NB4 (cell line): ENCODE measurements at regions not wholly inside any gene's neighbourhood (a gene's known extent, or its start where the extent isn't known, plus 50 kb on each side); places are given as distances from the start of the nearest gene placed in this dataset.

Experiments used
- DNase-seq: peaks from one replicate; pipeline ENCODE4 v3.0.0; 2010; ENCODE audit warnings: low read depth
- H3K4me3 ChIP-seq: one replicate; pipeline ENCODE4 v1.5.1; 2011; ENCODE audit warnings: mild to moderate bottlenecking, low read depth, low read length, moderate library complexity
- MYC ChIP-seq: IDR thresholded peaks from 2 replicates; pipeline ENCODE4 v1.6.1; 2011; ENCODE audit warnings: low read depth, low read length
- POLR2A ChIP-seq: IDR thresholded peaks from 2 replicates; pipeline ENCODE4 v1.6.1; 2011; ENCODE audit warnings: mild to moderate bottlenecking; ENCODE audit not compliant: insufficient read length; ENCODE audit errors: extremely low read depth
- TF ChIP-seq, protein P1 (sequence below): IDR thresholded peaks from one replicate; pipeline ENCODE4 v1.5.1; 2012; ENCODE audit warnings: low read depth, low read length
- TF ChIP-seq, protein P2 (sequence below): IDR thresholded peaks from 2 replicates; pipeline ENCODE4 v1.6.1; 2011; ENCODE audit warnings: low read depth, low read length

DNA sequence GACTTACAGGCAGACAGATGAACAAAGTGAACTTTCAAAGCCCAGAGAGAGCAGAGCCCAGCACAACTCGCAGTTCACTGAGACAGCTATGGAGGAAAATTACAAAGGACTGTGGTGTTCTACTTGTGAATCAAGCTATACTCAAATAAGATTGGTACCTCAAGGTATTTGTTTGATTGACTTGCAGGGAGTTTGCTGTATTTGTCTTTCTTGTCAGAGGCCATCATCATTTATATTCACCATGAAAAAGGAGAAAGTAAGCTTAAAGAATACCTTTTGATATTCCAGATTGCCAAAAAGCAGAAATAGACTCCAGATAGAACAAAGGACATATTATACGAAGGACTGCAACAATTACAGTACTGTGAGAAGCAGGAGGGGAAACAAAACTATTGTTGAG, 1047.9 kb downstream of the RPA4 start:
- no peak for DNase-seq
- TF ChIP-seq, protein P1, sequence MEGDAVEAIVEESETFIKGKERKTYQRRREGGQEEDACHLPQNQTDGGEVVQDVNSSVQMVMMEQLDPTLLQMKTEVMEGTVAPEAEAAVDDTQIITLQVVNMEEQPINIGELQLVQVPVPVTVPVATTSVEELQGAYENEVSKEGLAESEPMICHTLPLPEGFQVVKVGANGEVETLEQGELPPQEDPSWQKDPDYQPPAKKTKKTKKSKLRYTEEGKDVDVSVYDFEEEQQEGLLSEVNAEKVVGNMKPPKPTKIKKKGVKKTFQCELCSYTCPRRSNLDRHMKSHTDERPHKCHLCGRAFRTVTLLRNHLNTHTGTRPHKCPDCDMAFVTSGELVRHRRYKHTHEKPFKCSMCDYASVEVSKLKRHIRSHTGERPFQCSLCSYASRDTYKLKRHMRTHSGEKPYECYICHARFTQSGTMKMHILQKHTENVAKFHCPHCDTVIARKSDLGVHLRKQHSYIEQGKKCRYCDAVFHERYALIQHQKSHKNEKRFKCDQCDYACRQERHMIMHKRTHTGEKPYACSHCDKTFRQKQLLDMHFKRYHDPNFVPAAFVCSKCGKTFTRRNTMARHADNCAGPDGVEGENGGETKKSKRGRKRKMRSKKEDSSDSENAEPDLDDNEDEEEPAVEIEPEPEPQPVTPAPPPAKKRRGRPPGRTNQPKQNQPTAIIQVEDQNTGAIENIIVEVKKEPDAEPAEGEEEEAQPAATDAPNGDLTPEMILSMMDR, result no peak
- TF ChIP-seq POLR2A (no peak), MYC (no peak)
- TF ChIP-seq, protein P2, sequence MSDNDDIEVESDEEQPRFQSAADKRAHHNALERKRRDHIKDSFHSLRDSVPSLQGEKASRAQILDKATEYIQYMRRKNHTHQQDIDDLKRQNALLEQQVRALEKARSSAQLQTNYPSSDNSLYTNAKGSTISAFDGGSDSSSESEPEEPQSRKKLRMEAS, result no peak
- H3K4me3 ChIP-seq, result no peak overlapping the region

DNA sequence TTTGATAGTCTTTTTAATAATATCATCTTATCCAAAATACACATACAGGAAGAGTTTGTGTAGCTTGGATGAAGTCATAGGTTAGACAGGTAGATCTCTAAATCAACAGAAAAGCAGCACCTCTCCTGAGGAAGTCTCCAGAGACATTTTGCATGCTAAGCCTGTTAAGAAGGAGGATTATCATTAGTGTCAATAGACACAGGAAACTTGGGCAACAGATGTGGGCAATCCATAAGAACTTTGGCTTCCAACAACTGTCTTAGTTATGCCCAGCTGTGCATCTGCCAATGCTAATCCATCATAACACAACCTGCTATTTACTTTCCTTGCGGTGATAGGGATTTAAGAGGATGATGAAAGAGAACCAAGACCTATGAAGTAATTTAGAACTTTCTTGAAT, 1052.6 kb downstream of the RPA4 start:
- DNase-seq, result no peak
- TF ChIP-seq, protein P1, result no peak
- TF ChIP-seq POLR2A, result no peak
- TF ChIP-seq, protein P2, result no peak
- no peak for TF ChIP-seq MYC
- no peak overlapping the region for H3K4me3 ChIP-seq

GRCh38 chrX:97938706-97939105, 1055.0 kb downstream of the RPA4 start:
- no peak for DNase-seq
- H3K4me3 ChIP-seq, result no peak overlapping the region
- TF ChIP-seq, protein P2, result no peak
- TF ChIP-seq, protein P1, result no peak

DNA sequence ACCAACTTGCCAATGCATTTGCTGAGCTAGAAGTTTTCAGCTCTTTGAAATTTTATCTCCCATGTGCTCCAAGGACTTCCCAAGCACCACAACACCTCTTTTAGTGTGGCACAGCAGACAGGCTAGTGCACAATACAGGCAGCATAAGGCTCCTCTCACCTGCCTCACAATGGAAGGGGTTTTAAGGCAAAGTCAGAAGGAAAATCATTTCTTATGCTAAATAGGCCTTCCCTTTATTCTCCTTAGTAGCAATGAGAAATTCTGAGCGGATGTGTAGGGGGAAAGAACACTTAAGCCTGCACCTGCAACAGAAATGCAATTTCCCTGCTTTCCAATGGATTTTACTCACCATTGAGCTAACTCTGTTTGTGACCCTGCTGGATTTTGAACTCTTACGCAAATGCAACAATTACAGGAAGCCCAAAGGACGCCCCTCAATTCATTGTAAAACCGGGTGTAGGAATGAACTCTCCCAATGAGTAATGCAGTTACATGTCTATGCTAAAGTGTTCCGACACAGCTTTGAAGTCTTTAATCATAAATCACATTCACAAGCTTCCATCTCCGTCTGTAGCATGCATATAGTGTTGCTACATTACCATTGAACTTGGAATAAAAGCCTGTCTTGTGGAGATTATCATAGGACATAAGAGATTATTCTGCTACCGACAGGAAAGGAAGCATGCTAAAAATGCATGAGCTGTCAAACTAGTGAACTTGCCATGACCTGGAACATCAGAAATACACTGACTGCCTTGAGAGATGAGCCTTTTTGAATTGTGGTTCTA, 1084.9 kb downstream of the RPA4 start:
- no peak for TF ChIP-seq POLR2A
- TF ChIP-seq, protein P1, result no peak
- TF ChIP-seq, protein P2, result no peak
- no peak for TF ChIP-seq MYC
- no peak overlapping the region for H3K4me3 ChIP-seq
- no peak for DNase-seq

- no peak overlapping the region for H3K4me3 ChIP-seq
- no peak for DNase-seq
- no peak for TF ChIP-seq POLR2A
- TF ChIP-seq, protein P1, result no peak
Measured at GRCh38 chrX:97984641-97985040, 1100.9 kb downstream of the RPA4 start.

- no peak for DNase-seq
- TF ChIP-seq, protein P1, result no peak
- TF ChIP-seq, protein P2, result no peak
- TF ChIP-seq MYC (no peak), POLR2A (no peak)
- no peak overlapping the region for H3K4me3 ChIP-seq
Measured at GRCh38 chrX:97985096-97985495, 1101.4 kb downstream of the RPA4 start.
